ENCODE measurements at regions not wholly inside any gene's neighbourhood (a gene's known extent, or its start where the extent isn't known, plus 50 kb on each side); places are given as distances from the start of the nearest gene placed in this dataset.

- Histone ChIP-seq H3K36me3 (no peaks in the 10 kb centered on the region), H3K27me3 (no peaks in the 10 kb centered on the region), H3K27ac (no peak overlapping the region), H3K4me1 (no peaks in the 10 kb centered on the region), H3K4me3 (replicated peaks in 1 of 3) (no peak overlapping the region), H3K9me3 (no peaks in the 10 kb centered on the region)
- intact Hi-C loops (cut with DNase I): no loop called here
- TF ChIP-seq POLR2A (IDR thresholded peaks at IDR 0.05): no peak
- TF ChIP-seq CTCF (IDR thresholded peaks at IDR 0.05): no peak
- no peak for DNase-seq
- WGBS, 2 donors: 98 to 99% methylated on average over 3 of the region's 3 CpGs
Observed at GRCh38 chr10:44847110-44847509, 64.0 kb upstream of the TMEM72 start.

- Histone ChIP-seq H3K4me1 (no peaks in the 10 kb centered on the region), H3K36me3 (no peaks in the 10 kb centered on the region), H3K4me3 (replicated peaks in 1 of 3) (no peak overlapping the region), H3K9me3 (no peaks in the 10 kb centered on the region), H3K27ac (no peak overlapping the region), H3K27me3 (no peaks in the 10 kb centered on the region)
- intact Hi-C loops (cut with DNase I): no loop called here
- TF ChIP-seq POLR2A (IDR thresholded peaks at IDR 0.05) (no peak), CTCF (IDR thresholded peaks at IDR 0.05) (no peak)
- WGBS, 2 donors: 93 to 96% methylated on average over 4 of the region's 4 CpGs
- no peak for DNase-seq
Observed at GRCh38 chr10:44848211-44848610, 62.9 kb upstream of the TMEM72 start.

- TF ChIP-seq POLR2A (IDR thresholded peaks at IDR 0.05) (no peak), CTCF (IDR thresholded peaks at IDR 0.05) (no peak)
- Histone ChIP-seq H3K9me3 (no peaks in the 10 kb centered on the region), H3K4me3 (replicated peaks in 1 of 3) (no peak overlapping the region), H3K27ac (no peak overlapping the region), H3K36me3 (no peaks in the 10 kb centered on the region), H3K27me3 (no peaks in the 10 kb centered on the region), H3K4me1 (peaks cover 0 to 11% of the 10 kb centered on the region in 2 donors)
- DNase-seq: no peak
- 86 to 100% methylated on average over 1 of the region's 2 CpGs for WGBS, 2 donors
- intact Hi-C loops (cut with DNase I): loop anchor here (10.0 kb wide), 2 partner anchors 115 to 455 kb away; no protein-coding TSS in a partner anchor
Observed at GRCh38 chr10:44849936-44850335, 61.2 kb upstream of the TMEM72 start.

- Histone ChIP-seq H3K4me3 (replicated peaks in 1 of 3) (no peak overlapping the region), H3K27ac (no peak overlapping the region), H3K9me3 (no peaks in the 10 kb centered on the region), H3K27me3 (no peaks in the 10 kb centered on the region), H3K36me3 (no peaks in the 10 kb centered on the region), H3K4me1 (peaks cover 0 to 11% of the 10 kb centered on the region in 2 donors)
- DNase-seq: no peak
- 72 to 74% methylated on average over 8 of the region's 8 CpGs for WGBS, 2 donors
- intact Hi-C loops (cut with DNase I): loop anchor here (10.0 kb wide), 2 partner anchors 116 to 456 kb away; no protein-coding TSS in a partner anchor
- TF ChIP-seq CTCF (IDR thresholded peaks at IDR 0.05): no peak
- no peak for TF ChIP-seq POLR2A (IDR thresholded peaks at IDR 0.05)
Observed at GRCh38 chr10:44850356-44850934, 60.7 kb upstream of the TMEM72 start.

- intact Hi-C loops (cut with DNase I): loop anchor here (10.0 kb wide), 2 partner anchors 117 to 457 kb away; no protein-coding TSS in a partner anchor
- no peak for DNase-seq
- 92 to 96% methylated on average over 10 of the region's 10 CpGs for WGBS, 2 donors
Observed at GRCh38 chr10:44851413-44851812, 59.7 kb upstream of the TMEM72 start.

More at GRCh38 chr10:44851413-44851812, 59.7 kb upstream of the TMEM72 start:
- H3K27ac ChIP-seq: no peak overlapping the region
- H3K36me3 ChIP-seq: no peaks in the 10 kb centered on the region
- H3K9me3 ChIP-seq: no peaks in the 10 kb centered on the region
- H3K27me3 ChIP-seq: no peaks in the 10 kb centered on the region
- TF ChIP-seq CTCF (IDR thresholded peaks at IDR 0.05): no peak
- TF ChIP-seq POLR2A (IDR thresholded peaks at IDR 0.05): no peak
- peaks cover 0 to 11% of the 10 kb centered on the region in 2 donors for H3K4me1 ChIP-seq
- H3K4me3 ChIP-seq (replicated peaks in 1 of 3): no peak overlapping the region

Data from thyroid gland (tissue), 4 donors.